Pancreas (tissue), 10 donors: ENCODE measurements at regions not wholly inside any gene's neighbourhood (a gene's known extent, or its start where the extent isn't known, plus 50 kb on each side); places are given as distances from the start of the nearest gene placed in this dataset.

Experiments
- ATAC-seq, 4 donors: fragments of 200-7000 bp; cut with Tn5 transposase; one replicate each; pipeline versions ENCODE4 v1.8.0 to v1.9.1; 2020; ENCODE audit warnings: mild to moderate bottlenecking in 4 of 4, moderate library complexity in 4 of 4
- DNase-seq, 6 donors: peaks; one replicate each; pipeline ENCODE4 v3.0.0-alpha.2; 2020
- FAIRE-seq: peaks from 2 replicates; lab custom pipeline; 2012; peaks lifted over from hg19 to GRCh38; lab: Jason Lieb, UNC
- H3K27ac ChIP-seq, 4 donors: fragments of 200-600 bp; sonication (generic); 1 replicate in 3 of 4; 2 replicates in 1 of 4; pipeline versions ENCODE4 v1.5.0 to v1.8.0; 2020
- H3K27me3 ChIP-seq, 4 donors: fragments of 200-600 bp; one replicate each; pipeline ENCODE4 v1.8.0; 2021
- H3K36me3 ChIP-seq, 3 donors: fragments of 200-600 bp; sonication (generic) in 1 of 3; one replicate each; pipeline versions ENCODE4 v1.5.0 to v1.8.0; 2020 to 2021
- H3K4me1 ChIP-seq, 3 donors: fragments of 200-600 bp; one replicate each; pipeline ENCODE4 v1.8.0; 2021
- H3K4me3 ChIP-seq, 4 donors: fragments of 200-600 bp; sonication (generic) in 2 of 4; one replicate each; pipeline versions ENCODE4 v1.5.0 to v1.8.0; 2020 to 2021
- H3K9me3 ChIP-seq, 4 donors: fragments of 200-600 bp; one replicate each; pipeline ENCODE4 v1.8.0; 2021
- WGBS, 2 donors: extraction: QIAGEN DNeasy Blood & Tissue Kit; methylation state at CpG; one replicate each; pipeline ENCODE4 v1.1.7; 2013; 5-methylcytosine and 5-hydroxymethylcytosine counted together
- intact Hi-C, 3 donors: fragments of 100-400 bp; cut with DNase I; formaldehyde crosslinking; loops; one replicate each; pipeline versions ENCODE4 v1.11.1 to v1.14.2; 2022
- TF ChIP-seq, protein P1 (sequence below), 4 donors: fragments of 200-600 bp; sonication (generic) in 3 of 4; IDR thresholded peaks; one replicate each; pipeline versions ENCODE4 v1.5.0 to v1.8.0; 2021; ENCODE audit warnings: antibody characterized with exemption in 4 of 4
- donor health status: healthy with polysubstance abuse.
- donor health status: DM: no; HTN: no; CAD: no; lungs with moderate emphysema.
- donor health status: DM: no; HTN: no; CAD: no.
- donor health status: control.
- donor health status: control.
- donor health status: Bipolar disorder and iron deficiency.
- donor health status: DM: yes; HTN: yes; CAD: no.
- donor health status: DM: no; HTN: no; CAD: no.
- donor health status: DM: no; HTN: no; CAD: no.
- donor health status: DM: yes; HTN: yes; CAD: no.

DNA sequence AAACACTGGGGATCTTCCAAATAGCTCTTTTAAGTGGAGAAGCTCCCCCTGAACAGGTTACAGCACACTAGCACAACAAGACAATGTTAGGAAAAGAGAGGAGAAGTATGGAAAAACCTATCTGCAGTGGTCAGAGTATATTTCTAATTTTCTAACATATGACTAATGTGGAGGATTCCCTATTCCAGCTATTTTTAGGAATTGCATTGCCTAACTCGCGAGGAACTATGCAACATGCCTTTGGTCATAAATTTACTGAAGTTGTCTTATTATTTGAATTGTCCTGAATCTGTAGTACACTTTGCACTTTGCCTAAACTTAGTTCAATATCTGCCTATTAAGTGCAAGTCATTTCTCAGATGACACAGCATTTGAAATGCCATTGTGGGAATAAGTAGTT lies 381.4 kb downstream of the CCDC85A start:
- no peak overlapping the region for H3K27ac ChIP-seq
- TF ChIP-seq, protein P1, sequence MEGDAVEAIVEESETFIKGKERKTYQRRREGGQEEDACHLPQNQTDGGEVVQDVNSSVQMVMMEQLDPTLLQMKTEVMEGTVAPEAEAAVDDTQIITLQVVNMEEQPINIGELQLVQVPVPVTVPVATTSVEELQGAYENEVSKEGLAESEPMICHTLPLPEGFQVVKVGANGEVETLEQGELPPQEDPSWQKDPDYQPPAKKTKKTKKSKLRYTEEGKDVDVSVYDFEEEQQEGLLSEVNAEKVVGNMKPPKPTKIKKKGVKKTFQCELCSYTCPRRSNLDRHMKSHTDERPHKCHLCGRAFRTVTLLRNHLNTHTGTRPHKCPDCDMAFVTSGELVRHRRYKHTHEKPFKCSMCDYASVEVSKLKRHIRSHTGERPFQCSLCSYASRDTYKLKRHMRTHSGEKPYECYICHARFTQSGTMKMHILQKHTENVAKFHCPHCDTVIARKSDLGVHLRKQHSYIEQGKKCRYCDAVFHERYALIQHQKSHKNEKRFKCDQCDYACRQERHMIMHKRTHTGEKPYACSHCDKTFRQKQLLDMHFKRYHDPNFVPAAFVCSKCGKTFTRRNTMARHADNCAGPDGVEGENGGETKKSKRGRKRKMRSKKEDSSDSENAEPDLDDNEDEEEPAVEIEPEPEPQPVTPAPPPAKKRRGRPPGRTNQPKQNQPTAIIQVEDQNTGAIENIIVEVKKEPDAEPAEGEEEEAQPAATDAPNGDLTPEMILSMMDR (IDR thresholded peaks at IDR 0.05): no peak
- no peaks in the 10 kb centered on the region for H3K36me3 ChIP-seq
- no peaks in the 10 kb centered on the region for H3K27me3 ChIP-seq
- no peak for ATAC-seq
- intact Hi-C loops: no loop called here
- H3K4me3 ChIP-seq: no peak overlapping the region
- no peak for DNase-seq
- H3K4me1 ChIP-seq: no peaks in the 10 kb centered on the region
- WGBS, 2 donors: 57 to 77% methylated on average over 2 of the region's 2 CpGs
- FAIRE-seq: no peak
- H3K9me3 ChIP-seq: no peaks in the 10 kb centered on the region

DNA sequence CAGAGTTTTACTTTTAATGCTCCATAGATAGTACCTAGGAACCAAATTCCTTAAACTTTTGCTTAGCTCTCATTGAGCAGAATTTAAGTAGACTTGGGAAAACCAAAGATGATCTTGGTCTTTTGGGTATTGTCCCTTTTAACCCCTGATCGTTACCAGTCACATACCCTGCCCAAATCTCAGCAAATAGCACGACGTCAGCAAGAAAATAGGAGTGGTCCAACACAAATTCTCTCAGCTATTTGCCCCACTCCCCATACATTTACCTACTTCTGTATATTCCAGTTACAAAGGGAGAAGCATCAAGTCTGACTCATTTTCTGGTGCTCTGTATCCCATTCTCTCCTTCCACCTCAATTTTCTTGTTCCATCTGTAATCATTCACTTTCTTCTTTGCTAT lies 387.3 kb downstream of the CCDC85A start:
- no peaks in the 10 kb centered on the region for H3K9me3 ChIP-seq
- no peak overlapping the region for H3K27ac ChIP-seq
- no peak for ATAC-seq
- no peaks in the 10 kb centered on the region for H3K27me3 ChIP-seq
- H3K36me3 ChIP-seq: no peaks in the 10 kb centered on the region
- no peak for DNase-seq
- H3K4me1 ChIP-seq: no peaks in the 10 kb centered on the region
- intact Hi-C loops: no loop called here
- WGBS, 2 donors: 56 to 71% methylated on average over 3 of the region's 3 CpGs
- FAIRE-seq: no peak
- no peak overlapping the region for H3K4me3 ChIP-seq
- TF ChIP-seq, protein P1 (IDR thresholded peaks at IDR 0.05): no peak

DNA sequence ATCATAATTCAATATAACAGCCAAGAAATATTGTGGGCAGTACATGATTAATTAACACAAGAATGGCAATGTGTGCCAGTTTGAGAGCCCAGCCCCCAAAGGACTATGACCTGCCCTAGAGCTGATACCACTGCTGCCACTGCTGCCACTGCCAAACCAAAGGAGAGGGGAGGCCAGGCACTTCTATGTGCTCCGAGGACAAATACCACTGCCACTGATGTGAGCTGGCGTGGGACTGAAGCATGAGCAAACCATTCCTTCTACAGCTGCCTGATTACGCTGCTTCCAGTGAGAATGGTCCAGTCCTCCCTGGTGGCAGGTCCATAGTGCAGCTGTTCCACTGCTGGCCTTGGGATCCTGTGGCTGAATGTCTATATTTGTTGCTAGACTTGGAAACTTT lies 392.2 kb downstream of the CCDC85A start:
- no peak for FAIRE-seq
- WGBS, 2 donors: 52 to 68% methylated on average over 3 of the region's 3 CpGs
- no peak for DNase-seq
- Histone ChIP-seq H3K27me3 (no peaks in the 10 kb centered on the region), H3K9me3 (no peaks in the 10 kb centered on the region), H3K4me1 (no peaks in the 10 kb centered on the region), H3K4me3 (no peak overlapping the region), H3K27ac (no peak overlapping the region), H3K36me3 (no peaks in the 10 kb centered on the region)
- intact Hi-C loops: no loop called here
- no peak for ATAC-seq
- TF ChIP-seq, protein P1 (IDR thresholded peaks at IDR 0.05): no peak

DNA sequence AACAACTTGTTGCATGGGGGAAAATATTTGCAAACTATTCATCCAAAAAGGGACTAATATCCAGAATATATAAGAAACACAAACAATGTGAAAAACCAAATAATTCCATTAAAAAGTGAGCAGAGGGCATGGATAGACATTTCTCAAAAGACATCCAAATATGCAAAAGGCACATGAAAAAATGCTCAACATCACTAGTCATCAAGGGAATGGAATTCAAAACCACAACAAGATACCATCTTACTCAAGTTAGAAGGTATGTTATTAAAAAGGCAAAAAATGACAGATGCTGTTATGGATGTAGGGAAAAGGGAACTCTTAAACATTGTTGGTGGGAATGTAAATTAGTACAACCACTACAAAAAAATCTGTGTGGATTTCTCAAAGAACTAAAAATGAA lies 396.5 kb downstream of the CCDC85A start:
- Histone ChIP-seq H3K4me1 (no peaks in the 10 kb centered on the region), H3K27ac (no peak overlapping the region), H3K9me3 (no peaks in the 10 kb centered on the region), H3K36me3 (no peaks in the 10 kb centered on the region), H3K27me3 (no peaks in the 10 kb centered on the region), H3K4me3 (no peak overlapping the region)
- intact Hi-C loops: no loop called here
- FAIRE-seq (no peak), ATAC-seq (no peak), DNase-seq (no peak)
- TF ChIP-seq, protein P1 (IDR thresholded peaks at IDR 0.05): no peak

DNA sequence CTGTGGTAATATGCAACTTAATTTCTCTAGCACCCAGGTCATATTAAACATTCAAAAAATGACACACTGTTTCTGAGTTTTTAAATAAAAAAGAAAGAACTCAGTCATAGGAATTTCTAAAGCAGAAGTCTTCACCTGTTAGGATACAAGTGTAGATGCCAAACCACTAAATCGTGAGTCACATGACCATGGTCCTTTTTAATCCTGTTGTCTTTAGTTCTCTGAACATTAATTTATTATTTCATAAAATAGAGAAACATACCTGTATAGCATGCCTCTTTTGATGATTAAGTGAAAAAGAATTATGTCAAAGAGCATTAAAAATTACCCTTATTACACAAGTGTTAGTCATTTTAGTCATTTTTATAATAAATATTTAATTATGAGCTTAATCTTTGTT lies 398.8 kb downstream of the CCDC85A start:
- H3K9me3 ChIP-seq: no peaks in the 10 kb centered on the region
- ATAC-seq (no peak), DNase-seq (no peak), FAIRE-seq (no peak)
- intact Hi-C loops: no loop called here
- no peak overlapping the region for H3K4me3 ChIP-seq
- no peak overlapping the region for H3K27ac ChIP-seq
- 42 to 48% methylated on average over 1 of the region's 1 CpG for WGBS, 2 donors
- no peaks in the 10 kb centered on the region for H3K27me3 ChIP-seq
- no peaks in the 10 kb centered on the region for H3K36me3 ChIP-seq
- H3K4me1 ChIP-seq: no peaks in the 10 kb centered on the region
- TF ChIP-seq, protein P1 (IDR thresholded peaks at IDR 0.05): no peak
